HG02759 (cell line): ENCODE measurements at regions not wholly inside any gene's neighbourhood (a gene's known extent, or its start where the extent isn't known, plus 50 kb on each side); places are given as distances from the start of the nearest gene placed in this dataset.
"Not testable (repeated sequence)": the region's sequence is repeated elsewhere in the genome, so short reads cannot be mapped to it uniquely, and the experiment has no call there.

ENCODE experiments used
- ATAC-seq: cut with Tn5 transposase; IDR thresholded peaks from one replicate; pipeline ENCODE4 v1.9.1; 2021; ENCODE audit warnings: mild to moderate bottlenecking, moderate library complexity; ENCODE audit not compliant: unreplicated experiment

DNA sequence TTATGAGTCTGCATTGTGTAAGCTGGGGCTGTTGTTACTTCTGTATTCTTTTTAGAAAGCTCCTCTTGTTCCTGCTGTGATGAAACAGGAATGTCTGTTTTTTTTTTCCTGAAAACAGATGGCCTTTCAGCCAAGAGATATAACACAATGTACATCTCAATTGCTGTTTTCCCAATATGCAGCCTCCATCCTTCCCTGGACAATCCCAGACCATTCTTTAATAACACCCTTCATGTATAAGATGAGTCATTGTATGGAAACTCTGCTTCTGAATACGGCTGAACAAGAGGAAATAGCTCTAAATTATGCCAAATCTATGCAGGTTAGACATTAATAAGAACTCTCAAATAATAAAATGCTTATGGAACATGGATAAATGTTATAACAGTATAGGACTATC is 60.2 kb upstream of the LRRC4C start:
- no peak for ATAC-seq

DNA sequence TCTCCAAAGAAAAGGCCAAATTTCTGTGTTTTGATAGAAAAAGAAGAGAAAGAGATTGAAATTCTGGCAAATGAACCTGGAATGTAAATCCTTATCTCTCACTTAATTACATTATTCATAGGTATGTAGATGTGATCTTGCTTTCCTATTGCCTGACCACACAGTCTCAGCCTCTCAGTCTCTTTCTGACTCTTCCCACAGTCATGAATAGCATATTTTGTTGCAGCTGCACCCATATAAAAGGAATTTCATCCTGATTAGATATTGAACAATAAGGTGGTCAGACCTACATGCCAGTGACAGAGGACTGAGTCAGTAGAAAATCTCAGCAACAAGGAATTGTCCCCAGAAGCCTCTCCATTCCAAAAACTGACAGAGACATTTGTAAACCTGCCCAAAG is 62.9 kb upstream of the LRRC4C start:
- no peak for ATAC-seq

DNA sequence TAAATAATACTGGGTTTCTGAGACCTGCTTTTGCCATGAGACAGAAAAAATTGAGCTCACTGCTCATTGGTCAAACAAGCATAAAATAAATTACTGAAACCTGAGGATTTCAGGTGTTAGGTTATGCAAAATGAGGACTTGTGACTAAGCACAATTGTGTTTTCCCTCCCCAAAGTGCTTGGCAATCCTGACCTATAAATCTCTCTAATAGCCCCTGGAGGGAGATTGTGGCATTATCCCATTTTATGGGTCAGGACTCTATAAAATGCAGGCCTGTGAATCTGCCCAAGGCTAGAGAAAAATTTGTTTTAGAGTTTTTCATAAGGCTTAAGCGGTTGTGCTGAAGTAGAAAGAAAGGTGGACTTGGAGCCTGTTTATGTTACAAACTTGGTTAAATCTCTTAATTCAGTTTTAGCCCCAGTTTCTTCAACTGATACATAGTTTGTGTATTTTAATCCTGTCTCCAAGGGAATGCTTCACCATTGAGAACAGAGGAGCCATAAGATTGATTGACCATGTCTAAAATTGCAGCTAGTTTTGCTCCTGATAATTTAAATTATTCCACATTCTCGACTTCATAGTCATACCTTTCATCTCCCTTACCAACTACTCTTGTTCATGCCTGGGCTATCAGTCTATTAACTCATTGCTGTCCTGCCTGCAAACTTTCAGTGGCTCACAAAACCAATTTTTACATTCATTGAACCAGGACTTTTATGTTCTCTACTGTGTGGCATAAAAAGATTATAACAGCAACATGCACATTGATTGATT is 63.6 kb upstream of the LRRC4C start:
- no peak for ATAC-seq

DNA sequence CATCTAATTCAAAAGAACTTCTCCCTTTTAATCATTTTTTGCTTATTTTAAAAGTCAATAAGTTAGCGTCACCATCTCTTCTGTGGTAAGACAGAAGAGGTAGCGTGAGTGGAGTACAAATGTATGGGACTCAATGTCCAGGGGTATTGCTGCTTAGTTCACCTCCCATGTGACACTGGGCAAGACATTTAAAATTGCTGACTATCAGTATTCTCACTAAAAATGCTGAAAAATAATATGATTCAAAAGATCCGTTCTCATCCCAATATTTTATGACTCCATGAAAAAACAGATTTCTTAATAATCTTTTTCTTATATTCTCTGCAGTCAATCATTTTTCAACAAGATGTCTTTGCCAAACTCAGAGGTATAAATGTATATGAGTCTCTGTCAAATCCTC is 68.1 kb upstream of the LRRC4C start:
- ATAC-seq = no peak

DNA sequence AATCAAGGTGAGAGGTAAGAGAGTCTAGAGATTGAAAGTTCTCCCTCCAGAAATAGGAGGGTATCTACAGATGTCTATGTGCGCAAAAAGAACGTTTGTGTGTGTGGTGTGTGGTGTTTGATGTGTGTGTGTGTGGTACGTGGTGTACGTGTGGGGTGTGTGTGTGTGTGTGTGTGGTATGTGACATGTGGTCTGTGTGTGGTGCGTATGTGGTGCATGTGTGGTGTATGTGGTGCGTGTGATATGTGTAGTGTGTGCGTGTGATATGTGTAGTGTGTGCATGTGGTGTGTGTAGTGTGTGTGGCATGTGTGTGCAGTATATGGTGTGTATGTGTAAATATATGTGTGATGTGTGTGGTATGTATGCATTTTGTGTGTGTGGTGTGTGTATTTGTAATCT is 73.0 kb upstream of the LRRC4C start:
- no peak for ATAC-seq

DNA sequence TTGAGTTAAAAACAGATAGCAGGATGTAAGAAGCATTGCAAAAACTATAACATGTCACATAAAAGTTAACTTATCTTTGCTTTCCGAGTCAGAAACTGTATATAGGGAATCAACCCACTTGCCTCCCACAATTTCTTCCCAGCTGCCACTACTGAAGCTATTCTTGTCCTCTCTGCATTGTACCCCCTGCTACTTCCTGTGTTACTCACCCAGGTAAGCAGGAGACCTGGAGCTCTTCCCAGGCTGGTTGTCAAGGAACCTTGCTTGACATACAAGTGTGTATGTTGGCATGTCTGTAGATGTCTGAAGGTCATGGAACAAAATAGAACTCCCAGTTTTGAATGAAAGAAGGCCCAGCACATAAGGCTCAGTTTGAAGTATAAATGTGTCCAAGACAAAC is 74.3 kb upstream of the LRRC4C start:
- ATAC-seq = no peak

DNA sequence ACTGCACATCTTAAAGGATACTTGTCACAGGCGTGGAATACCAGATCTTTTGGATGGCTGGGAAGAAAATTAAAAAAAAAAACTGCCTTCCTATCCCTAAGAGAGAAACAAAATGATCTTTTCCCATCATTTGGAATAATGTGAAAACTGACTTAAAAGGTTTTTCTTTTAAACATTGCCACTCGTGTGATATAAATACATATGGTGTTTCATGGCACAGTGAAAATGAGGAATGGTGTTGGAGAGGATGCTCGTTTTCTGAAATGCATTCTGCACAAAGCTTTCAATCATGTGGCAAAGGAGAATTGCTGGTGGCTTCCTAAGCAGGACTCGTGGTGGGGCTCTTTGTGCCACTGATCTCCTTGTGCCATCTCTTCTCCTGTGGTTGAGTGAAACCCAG is 74.9 kb upstream of the LRRC4C start:
- no peak for ATAC-seq

DNA sequence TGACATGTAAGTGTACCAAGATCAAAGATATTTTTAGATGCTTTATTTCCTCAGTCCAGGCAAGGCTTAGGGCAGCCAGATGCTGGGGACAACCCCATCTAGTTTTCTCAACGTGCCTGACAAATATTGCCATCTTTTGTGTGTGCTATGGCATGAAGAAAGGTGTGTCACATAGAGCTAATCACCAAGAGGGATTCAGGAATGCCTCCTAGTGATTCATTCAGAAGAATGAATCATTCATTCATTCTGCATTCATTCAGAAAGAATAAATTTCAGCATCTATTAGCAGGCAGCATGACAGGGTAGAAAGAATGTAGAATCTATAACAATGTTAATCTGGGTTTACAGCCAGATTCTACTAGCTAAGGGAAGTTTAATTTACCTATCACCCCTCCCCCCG is 75.4 kb upstream of the LRRC4C start:
- ATAC-seq = no peak

DNA sequence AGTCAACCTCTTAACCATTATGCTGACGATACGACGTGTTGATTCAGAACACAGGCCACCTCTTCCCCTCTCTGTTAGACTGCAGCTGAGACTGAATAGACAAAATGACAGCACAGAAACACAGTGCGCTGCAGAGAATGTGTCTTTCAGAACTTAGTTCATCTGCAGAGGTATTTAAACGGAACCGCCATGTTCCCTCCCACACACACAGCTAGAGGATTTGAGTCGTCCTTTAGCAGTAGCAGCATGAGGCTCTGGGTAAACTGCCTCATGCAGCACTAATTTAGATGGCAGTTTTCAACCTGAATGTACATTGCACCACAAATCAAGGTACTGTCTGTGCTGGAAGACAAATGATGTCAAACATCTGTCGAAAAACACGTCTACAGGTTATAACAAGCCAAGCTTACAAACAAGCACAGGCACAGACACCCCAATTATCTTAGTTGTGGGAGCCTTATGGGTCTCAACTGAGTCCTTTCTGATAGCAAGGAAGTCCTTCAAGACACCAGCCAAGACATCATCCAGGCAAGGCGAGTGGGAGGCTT is 76.6 kb upstream of the LRRC4C start:
- no peak for ATAC-seq

DNA sequence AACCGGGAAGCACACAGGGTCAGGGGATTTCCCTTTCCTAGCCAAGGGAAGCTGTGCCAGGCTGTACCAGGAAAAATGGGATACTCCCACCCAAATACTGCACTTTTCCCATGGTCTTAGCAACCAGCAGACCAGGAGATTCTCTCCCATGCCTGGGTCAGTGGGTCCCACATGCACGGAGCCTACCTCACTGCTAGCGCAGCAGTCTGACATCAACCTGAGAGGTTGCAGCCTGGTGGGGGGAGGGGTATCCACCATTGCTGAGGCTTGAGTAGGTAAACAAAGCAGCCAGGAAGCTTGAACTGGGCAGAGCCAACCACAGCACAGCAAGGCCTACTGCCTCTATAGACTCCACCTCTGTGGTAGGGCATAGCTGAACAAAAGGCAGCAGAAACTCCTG is 85.5 kb upstream of the LRRC4C start:
- not testable (repeated sequence) for ATAC-seq

DNA sequence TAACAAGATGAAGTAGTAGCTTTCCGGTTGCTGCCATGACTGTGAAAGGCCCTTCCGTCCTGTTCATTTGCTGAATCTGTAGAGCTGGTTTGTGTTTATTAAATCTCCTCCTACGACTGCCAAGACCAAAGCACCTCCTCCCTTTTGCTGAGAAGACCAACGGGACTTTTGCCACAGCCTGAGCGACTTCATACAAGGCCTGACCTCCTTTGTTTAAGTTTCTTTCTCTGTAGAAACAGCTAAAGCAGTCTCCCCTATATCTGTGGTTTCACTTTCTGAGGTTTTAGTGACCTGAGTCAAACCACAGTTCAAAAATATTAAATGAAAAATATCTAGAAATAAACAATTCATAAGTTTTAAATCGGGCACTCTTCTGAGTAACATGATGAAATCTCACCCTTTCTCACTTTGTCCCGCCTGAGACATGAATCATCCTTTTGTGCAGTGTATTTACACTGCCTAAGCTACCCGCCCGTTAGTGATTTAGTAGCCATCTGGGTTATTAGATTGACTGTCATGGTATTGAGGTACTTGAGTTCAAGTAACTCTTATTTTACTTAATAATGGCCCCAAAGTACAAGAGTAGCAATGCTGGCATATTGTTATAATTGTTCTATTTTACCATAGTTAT is 119.1 kb upstream of the LRRC4C start:
- no peak for ATAC-seq

DNA sequence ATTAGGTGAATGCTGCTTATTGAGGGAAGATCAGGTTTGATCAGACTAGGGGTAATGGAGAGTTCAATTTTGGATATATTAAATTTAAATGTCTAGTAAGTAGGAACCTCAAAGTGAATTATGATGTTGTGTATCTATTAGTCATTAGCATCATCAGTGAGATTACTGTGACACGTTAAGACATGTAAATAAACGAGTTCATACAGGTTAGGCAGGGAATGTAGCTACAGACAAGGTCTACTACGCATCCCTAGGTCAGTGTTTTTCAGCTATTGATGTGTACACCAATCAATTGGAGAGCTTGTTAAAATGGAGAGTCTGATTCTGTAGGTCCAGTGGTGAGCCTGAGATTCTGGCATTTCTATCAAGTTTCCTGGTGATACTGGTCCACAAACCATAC is 120.1 kb upstream of the LRRC4C start:
- ATAC-seq = no peak

DNA sequence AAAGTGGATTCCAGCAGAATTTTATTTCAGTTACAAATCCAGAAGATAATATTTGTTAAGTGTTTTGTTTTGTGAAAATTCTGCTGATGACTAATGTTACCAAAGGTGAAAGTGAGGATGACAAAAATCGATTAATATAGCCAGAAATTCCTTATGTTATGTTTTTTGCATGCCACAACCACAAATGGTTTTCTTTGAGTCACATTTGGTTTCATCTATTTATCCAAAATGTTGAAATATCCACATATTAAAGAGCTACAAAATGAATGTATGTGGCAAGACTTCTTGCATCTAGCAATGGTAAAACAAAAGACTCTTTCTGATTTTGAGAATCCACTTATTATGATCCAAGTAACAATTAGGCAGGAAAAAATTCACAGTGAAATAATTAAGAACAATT is 150.1 kb upstream of the LRRC4C start:
- no peak for ATAC-seq

DNA sequence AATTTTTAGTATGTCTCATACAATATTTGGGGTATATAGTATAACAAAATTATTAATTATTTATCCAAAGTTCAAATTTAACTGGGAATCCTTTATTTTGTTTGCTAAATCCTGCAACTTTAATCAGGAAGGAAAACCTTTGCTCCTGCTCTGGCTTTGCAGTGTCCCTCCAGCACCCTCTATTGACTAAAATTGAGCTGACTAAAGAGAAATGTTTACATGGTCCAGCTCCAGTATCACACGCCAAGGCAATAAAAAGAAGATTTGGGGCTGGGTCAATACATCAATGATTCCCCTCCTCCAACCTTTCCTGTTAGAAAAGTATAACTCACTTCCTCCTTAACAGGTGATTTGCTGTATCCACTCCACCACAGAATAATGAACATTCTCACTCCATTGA is 153.0 kb upstream of the LRRC4C start:
- no peak for ATAC-seq

DNA sequence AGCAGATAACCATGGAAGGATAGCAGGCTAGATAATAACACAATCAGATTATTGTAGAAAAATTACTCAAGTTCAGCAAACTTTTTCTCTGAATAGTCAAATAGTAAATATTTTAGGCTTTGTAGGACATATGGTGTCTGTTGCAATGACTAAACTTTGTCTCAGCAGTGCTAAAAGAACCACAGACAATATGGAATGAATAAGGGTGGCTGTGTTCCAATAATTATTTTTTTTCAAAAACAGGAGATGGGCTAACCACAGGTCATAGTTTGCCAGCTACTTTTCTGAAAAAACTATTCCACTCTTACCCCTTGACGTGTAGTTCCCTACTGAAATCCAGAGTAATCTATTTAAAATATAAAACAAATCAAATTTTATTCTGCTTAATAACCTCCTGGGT is 153.9 kb upstream of the LRRC4C start:
- ATAC-seq = no peak

DNA sequence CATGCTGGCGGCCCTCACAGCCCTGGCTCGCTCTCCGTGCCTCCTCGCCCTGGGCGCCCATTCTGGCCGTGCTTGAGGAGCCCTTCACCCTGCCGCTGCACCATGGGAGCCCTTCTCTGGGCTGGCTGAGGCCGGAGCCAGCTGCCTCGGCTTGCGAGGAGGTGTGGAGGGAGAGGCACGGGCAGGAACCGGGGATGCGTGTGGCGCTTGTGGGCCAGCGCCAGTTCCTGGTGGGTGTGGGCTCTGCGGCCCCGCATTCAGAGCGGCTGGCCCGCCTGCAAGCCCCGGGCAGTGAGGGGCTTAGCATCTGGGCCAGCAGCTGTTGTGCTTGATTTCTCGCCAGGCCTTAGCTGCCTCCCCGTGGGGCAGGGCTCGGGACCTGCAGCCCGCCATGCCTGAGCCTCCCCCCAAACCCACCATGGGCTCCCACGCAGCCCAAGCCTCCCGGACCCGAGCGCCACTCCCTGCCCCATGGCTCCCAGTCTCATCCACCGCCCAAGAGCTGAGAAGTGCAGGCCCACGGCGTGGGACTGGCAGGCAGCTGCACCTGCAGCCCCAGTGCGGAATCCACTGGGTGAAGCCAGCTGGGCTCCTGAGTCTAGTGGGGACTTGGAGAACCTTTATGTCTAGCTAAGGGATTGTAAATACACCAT is 163.4 kb upstream of the LRRC4C start:
- ATAC-seq = no peak

DNA sequence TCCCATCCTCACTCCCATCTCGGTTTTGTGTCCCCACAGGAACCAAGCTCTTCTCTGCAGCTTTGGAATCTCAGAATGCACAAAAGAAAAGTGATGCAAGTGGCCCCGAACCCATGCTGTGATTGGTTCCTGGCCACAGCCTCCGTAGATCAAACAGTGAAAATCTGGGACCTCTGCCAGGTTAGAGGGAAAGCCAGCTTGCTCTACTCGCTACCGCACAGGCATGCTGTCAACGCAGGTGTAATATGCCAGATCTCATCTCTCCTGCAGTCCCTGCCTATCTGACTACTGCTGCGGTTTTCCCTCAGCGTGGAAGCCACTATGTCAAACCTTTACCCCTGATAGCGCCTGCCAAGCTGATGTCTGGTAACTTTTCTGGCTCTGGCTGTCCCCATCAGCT is 200.5 kb upstream of the LRRC4C start:
- ATAC-seq = no peak

DNA sequence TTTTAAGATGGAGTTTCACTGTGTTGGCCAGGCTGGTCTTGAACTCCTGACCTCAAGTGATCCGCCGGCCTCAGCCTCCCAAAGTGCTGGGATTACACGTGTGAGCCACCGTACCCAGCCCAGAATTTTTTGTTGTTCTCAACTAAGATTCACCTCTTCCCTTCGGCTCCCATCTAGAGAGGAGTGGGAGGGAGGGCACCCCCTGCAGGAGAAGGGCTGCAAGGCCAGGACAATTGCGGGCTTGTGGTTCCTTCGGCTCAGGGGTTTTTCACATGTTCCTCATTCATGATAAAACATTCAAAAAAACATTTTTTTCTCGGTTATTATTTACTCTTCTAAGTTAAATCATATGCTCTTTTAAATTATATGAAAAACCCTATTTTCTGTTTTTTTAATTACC is 201.1 kb upstream of the LRRC4C start:
- no peak for ATAC-seq

DNA sequence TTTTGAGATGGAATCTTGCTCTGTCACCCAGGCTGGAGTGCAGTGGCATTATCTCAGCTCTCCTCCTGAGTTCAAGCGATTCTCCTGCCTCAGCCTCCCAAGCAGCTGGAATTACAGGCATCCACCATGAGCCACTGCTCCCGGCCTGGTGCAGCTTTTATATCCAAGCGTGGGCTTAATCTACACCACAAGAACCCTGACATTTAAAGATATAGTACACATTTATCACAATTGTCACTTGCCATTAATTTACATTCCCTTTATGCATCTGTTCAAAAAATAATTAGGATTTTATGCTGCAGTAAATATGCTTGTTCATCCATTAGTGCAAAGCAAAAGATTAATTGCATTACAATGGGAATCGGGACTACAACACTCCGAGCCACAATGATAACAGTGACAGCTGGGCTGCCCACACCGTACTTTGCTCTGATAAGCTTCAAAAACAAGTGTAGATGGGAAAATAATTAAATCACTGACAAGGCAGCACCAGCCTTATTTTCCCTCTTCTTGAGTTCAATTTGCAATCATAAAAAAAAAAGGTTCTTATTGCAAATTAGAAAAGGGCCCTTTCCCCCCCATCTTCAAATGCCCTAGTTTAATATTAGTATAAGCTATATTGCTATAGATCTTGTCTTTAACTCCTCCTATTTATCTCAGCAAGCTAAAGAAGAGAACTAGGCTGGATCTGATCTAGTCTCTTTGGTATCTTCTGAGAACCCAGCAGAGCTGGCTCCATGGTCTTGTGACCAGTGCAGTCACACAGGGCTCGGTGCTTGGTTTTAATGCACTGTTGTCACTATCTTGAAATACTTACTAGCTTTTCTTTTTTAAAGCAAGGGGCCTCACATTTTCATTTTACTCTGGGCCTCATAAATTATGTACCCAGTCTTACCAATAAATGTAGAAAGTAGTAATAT is 206.2 kb upstream of the LRRC4C start:
- ATAC-seq = no peak

DNA sequence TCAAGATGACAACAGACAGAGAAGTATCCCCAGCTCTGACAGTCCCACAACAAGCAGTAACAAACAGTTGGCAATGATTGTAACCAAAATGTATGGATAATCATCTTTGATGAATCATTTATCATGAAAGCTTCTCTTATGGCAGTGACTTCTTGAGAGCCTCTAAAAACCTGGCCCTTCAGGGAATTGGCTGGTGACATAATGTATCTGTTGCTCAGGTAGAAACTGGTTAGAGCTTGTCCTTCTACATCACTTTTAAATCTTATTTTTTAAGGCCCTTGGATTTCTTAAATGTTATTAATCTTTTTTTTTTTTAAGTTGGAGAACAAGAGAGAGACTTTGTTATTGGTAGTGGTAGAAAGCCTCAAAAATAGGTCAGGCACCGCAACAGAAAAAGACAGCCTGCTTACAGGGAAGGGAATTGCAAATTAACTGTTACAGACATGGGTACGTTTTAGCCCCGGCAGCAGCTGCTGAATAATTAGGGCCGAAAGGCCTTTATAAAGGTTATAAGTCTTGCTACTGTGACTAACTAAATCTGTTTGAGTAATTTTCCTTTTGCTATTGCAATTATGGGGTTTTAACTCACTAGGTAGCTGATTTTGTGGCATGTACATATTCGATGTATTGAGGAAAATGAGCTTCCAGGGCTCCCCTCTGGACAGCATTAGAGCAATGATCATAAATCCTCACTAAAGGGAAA is 207.7 kb upstream of the LRRC4C start:
- no peak for ATAC-seq
